ENCODE measurements at regions not wholly inside any gene's neighbourhood (a gene's known extent, or its start where the extent isn't known, plus 50 kb on each side); places are given as distances from the start of the nearest gene placed in this dataset.

DNA sequence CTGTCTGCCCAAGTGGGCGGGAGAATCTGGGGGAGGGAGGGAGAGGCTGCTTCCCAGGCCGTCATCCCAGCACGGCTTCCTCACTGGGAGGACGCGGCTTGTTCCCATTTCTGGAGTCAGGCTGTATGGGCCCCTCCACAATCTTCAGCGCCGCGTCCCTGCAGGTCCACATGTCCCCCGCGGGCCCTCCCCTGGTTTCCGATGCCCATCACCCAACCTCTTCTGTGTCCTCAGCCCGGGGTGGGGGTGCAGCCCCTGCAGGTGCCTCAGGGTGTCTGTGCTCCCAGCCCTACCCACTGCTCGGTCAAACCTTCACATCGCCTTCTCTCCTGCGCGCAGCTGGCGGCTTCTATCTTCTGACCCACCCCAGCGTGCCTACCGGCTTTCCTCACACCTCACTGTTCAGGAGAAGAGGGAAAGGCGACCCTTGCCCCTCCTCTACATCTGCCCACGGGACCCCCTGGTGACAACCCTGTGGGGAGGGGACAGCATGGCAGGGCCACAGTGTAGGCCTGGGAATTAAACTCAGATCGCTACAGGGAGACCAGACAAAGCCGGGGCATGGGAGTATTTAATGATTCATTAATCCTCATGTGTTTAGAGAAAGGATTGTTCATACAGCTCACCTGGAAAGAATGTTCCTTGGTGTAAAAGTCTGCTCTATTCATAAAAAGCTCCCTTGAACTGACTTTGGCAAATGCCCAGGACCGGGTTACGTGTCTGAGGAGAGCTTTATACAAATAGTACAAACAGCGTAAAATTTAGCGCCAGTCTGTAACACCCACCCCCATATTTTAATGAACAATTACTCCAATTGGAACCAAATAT, 145.1 kb downstream of the IRX1 start:
- Histone ChIP-seq H2AFZ (ENCODE audit: low read length) (no peak overlapping the region), H3K36me3 (ENCODE audit: insufficient read depth, low read length) (no peaks in the 10 kb centered on the region), H3K79me2 (ENCODE audit: insufficient read depth, low read depth, low read length) (no peaks in the 10 kb centered on the region), H3K9me3 (ENCODE audit: low read length) (no peaks in the 10 kb centered on the region), H4K20me1 (ENCODE audit: insufficient read depth, low read length) (no peaks in the 10 kb centered on the region), H3K4me3 (ENCODE audit: low read depth, low read length, poor library complexity, severe bottlenecking) (no peak overlapping the region), H3K4me1 (ENCODE audit: insufficient read depth, low read length, poor library complexity, severe bottlenecking) (no peaks in the 10 kb centered on the region), H3K4me2 (ENCODE audit: low read length) (no peak overlapping the region), H3K9me2 (ENCODE audit: insufficient read depth, low read length) (no peaks in the 10 kb centered on the region), H3K27ac (ENCODE audit: low read depth, low read length, poor library complexity, severe bottlenecking) (no peak overlapping the region)
- intact Hi-C loops (cut with micrococcal nuclease; ENCODE audit: unreplicated experiment): no loop called here
- DNase-seq (ENCODE audit: low spot score): no peak
- TF ChIP-seq, protein P1, sequence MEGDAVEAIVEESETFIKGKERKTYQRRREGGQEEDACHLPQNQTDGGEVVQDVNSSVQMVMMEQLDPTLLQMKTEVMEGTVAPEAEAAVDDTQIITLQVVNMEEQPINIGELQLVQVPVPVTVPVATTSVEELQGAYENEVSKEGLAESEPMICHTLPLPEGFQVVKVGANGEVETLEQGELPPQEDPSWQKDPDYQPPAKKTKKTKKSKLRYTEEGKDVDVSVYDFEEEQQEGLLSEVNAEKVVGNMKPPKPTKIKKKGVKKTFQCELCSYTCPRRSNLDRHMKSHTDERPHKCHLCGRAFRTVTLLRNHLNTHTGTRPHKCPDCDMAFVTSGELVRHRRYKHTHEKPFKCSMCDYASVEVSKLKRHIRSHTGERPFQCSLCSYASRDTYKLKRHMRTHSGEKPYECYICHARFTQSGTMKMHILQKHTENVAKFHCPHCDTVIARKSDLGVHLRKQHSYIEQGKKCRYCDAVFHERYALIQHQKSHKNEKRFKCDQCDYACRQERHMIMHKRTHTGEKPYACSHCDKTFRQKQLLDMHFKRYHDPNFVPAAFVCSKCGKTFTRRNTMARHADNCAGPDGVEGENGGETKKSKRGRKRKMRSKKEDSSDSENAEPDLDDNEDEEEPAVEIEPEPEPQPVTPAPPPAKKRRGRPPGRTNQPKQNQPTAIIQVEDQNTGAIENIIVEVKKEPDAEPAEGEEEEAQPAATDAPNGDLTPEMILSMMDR (conservative IDR thresholded peaks at IDR 0.05; ENCODE audit: low read length): no peak
- no peak for TF ChIP-seq EZH2phosphoT487 (IDR thresholded peaks at IDR 0.05; ENCODE audit: borderline replicate concordance, low read depth, low read length)
- POLR2A ChIA-PET: no interaction called here
- no TSS peak for BruUV-seq (replicated peaks)
- CTCF ChIA-PET (ENCODE audit: unreplicated experiment): interaction anchor here (1.1 kb wide), 1 partner anchor 12 kb away, joined by 3 read pairs; no protein-coding TSS in a partner anchor

DNA sequence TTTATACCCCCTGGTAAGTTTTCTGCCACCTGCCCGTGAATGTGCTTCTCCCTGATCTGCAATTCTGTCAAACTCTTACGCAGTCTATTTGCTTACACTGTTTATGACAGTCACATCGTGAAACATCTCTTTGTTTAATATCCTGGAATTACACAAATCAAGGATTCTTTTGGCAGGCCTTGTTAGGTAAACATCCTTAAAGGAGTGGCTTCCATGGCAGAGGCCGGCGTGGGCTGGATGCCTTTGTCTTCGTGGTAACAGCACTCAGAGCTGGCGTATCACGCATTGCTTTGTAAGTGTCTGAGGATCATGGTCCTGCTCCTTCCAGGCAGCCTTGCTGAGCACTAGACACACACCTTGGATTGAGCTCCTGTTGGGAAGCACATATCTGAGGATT, 145.7 kb downstream of the IRX1 start:
- POLR2A ChIA-PET: no interaction called here
- BruUV-seq (replicated peaks): no TSS peak

More for the DNA sequence above, 145.7 kb downstream of the IRX1 start:
- Histone ChIP-seq H3K36me3 (ENCODE audit: insufficient read depth, low read length) (no peaks in the 10 kb centered on the region), H3K4me3 (ENCODE audit: low read depth, low read length, poor library complexity, severe bottlenecking) (no peak overlapping the region), H3K4me2 (ENCODE audit: low read length) (no peak overlapping the region), H3K79me2 (ENCODE audit: insufficient read depth, low read depth, low read length) (no peaks in the 10 kb centered on the region), H2AFZ (ENCODE audit: low read length) (no peak overlapping the region), H3K9me3 (ENCODE audit: low read length) (no peaks in the 10 kb centered on the region), H4K20me1 (ENCODE audit: insufficient read depth, low read length) (no peaks in the 10 kb centered on the region), H3K9me2 (ENCODE audit: insufficient read depth, low read length) (no peaks in the 10 kb centered on the region), H3K27ac (ENCODE audit: low read depth, low read length, poor library complexity, severe bottlenecking) (no peak overlapping the region), H3K4me1 (ENCODE audit: insufficient read depth, low read length, poor library complexity, severe bottlenecking) (no peaks in the 10 kb centered on the region)
- no peak for DNase-seq (ENCODE audit: low spot score)
- TF ChIP-seq EZH2phosphoT487 (IDR thresholded peaks at IDR 0.05; ENCODE audit: borderline replicate concordance, low read depth, low read length): no peak
- TF ChIP-seq, protein P1 (conservative IDR thresholded peaks at IDR 0.05; ENCODE audit: low read length): no peak
- CTCF ChIA-PET (ENCODE audit: unreplicated experiment): interaction anchor here (1.1 kb wide), 1 partner anchor 12 kb away, joined by 3 read pairs; no protein-coding TSS in a partner anchor
- intact Hi-C loops (cut with micrococcal nuclease; ENCODE audit: unreplicated experiment): no loop called here

Measured in OCI-LY7 (cell line).